Lower lobe of right lung (tissue), 2 donors: ENCODE measurements at regions not wholly inside any gene's neighbourhood (a gene's known extent, or its start where the extent isn't known, plus 50 kb on each side); places are given as distances from the start of the nearest gene placed in this dataset.

ENCODE experiments used
- ATAC-seq, 2 donors: fragments of 200-7000 bp; cut with Tn5 transposase; one replicate each; pipeline ENCODE4 v1.9.1; 2020 to 2022; ENCODE audit warnings: mild to moderate bottlenecking in 2 of 2, moderate library complexity in 2 of 2
- DNase-seq: peaks from one replicate; pipeline ENCODE4 v3.0.0-alpha.2; 2020
- H3K27ac ChIP-seq: fragments of 200-600 bp; one replicate; pipeline ENCODE4 v1.8.0; 2022
- H3K27me3 ChIP-seq: fragments of 200-600 bp; one replicate; pipeline ENCODE4 v1.8.0; 2022; ENCODE audit warnings: low read depth
- H3K36me3 ChIP-seq: fragments of 200-600 bp; one replicate; pipeline ENCODE4 v1.8.0; 2022; ENCODE audit warnings: mild to moderate bottlenecking
- H3K4me1 ChIP-seq: fragments of 200-600 bp; one replicate; pipeline ENCODE4 v1.8.0; 2022
- H3K4me3 ChIP-seq: fragments of 200-600 bp; one replicate; pipeline ENCODE4 v1.8.0; 2022; ENCODE audit warnings: mild to moderate bottlenecking
- H3K9me3 ChIP-seq: fragments of 200-600 bp; one replicate; pipeline ENCODE4 v1.8.0; 2022
- CTCF ChIP-seq: fragments of 200-600 bp; IDR thresholded peaks from one replicate; pipeline ENCODE4 v1.8.0; 2022; ENCODE audit warnings: antibody characterized with exemption, mild to moderate bottlenecking
- intact Hi-C: fragments of 100-400 bp; cut with DNase I; formaldehyde crosslinking; loops from one replicate; pipeline ENCODE4 v1.11.0; 2022
- donor health status: DM: no; HTN: yes; CAD: no; lungs with severe emphysema.

- H3K36me3 ChIP-seq, result no peaks in the 10 kb centered on the region
- no peak overlapping the region for H3K27ac ChIP-seq
- intact Hi-C loops, result no loop called here
- H3K27me3 ChIP-seq, result peaks cover 64% of the 10 kb centered on the region
- TF ChIP-seq CTCF, result no peak
- peaks cover 7% of the 10 kb centered on the region for H3K4me1 ChIP-seq
- no peak for DNase-seq
- H3K4me3 ChIP-seq, result no peak overlapping the region
- H3K9me3 ChIP-seq, result no peaks in the 10 kb centered on the region
- ATAC-seq, result no peak
Measured at GRCh38 chr14:97413966-97414717, 617.0 kb downstream of the VRK1 start.

GRCh38 chr14:97414718-97415098 is 617.5 kb downstream of the VRK1 start:
- no peaks in the 10 kb centered on the region for H3K36me3 ChIP-seq
- DNase-seq, result no peak

GRCh38 chr14:97415907-97416306 is 618.7 kb downstream of the VRK1 start:
- Histone ChIP-seq H3K4me3 (no peak overlapping the region), H3K4me1 (peaks cover 7% of the 10 kb centered on the region), H3K9me3 (no peaks in the 10 kb centered on the region), H3K36me3 (no peaks in the 10 kb centered on the region), H3K27me3 (peaks cover 49% of the 10 kb centered on the region), H3K27ac (no peak overlapping the region)
- intact Hi-C loops, result no loop called here
- ATAC-seq (no peak), DNase-seq (no peak)
- no peak for TF ChIP-seq CTCF

More at GRCh38 chr14:97414718-97415098, 617.5 kb downstream of the VRK1 start:
- TF ChIP-seq CTCF, result no peak
- Histone ChIP-seq H3K9me3 (no peaks in the 10 kb centered on the region), H3K4me3 (no peak overlapping the region), H3K4me1 (peaks cover 7% of the 10 kb centered on the region), H3K27ac (no peak overlapping the region), H3K27me3 (peaks cover 59% of the 10 kb centered on the region)
- no peak for ATAC-seq
- intact Hi-C loops, result no loop called here

GRCh38 chr14:97416550-97416949 is 619.4 kb downstream of the VRK1 start:
- Histone ChIP-seq H3K27ac (no peak overlapping the region), H3K4me3 (no peak overlapping the region), H3K27me3 (peaks cover 43% of the 10 kb centered on the region), H3K9me3 (no peaks in the 10 kb centered on the region), H3K36me3 (no peaks in the 10 kb centered on the region), H3K4me1 (peaks cover 7% of the 10 kb centered on the region)
- ATAC-seq, result no peak
- intact Hi-C loops, result no loop called here
- DNase-seq, result no peak
- TF ChIP-seq CTCF, result no peak

GRCh38 chr14:97417331-97417730 is 620.1 kb downstream of the VRK1 start:
- no peak overlapping the region for H3K4me3 ChIP-seq
- no peaks in the 10 kb centered on the region for H3K36me3 ChIP-seq
- no peak overlapping the region for H3K27ac ChIP-seq
- peaks cover 7% of the 10 kb centered on the region for H3K4me1 ChIP-seq
- DNase-seq (no peak), ATAC-seq (no peak)
- no peaks in the 10 kb centered on the region for H3K9me3 ChIP-seq
- intact Hi-C loops, result no loop called here
- no peak for TF ChIP-seq CTCF
- H3K27me3 ChIP-seq, result peaks cover 35% of the 10 kb centered on the region
